ENCODE measurements at regions not wholly inside any gene's neighbourhood (a gene's known extent, or its start where the extent isn't known, plus 50 kb on each side); places are given as distances from the start of the nearest gene placed in this dataset.
"Not testable (repeated sequence)": the region's sequence is repeated elsewhere in the genome, so short reads cannot be mapped to it uniquely, and the experiment has no call there.

DNA sequence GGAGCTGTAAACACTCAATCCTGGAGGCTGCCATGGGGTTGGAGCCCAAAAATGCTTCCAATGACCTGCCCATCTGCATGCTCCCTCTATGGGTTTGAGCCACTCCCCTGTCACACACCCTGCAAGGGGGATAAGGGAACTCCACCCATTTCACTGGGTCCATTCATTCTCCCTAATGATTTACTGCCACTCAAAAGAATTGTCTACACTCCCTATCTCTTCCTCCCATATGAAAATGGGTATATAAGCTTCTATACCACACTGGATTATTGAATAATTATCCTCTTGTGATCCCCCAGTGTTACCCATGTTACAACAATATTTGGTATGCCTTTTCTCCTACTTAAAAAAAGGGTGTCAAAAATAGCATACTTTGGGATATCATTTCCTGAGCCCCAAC, 260.8 kb upstream of the CCDC196 start:
- DNase-seq, result peak; percentile 4

DNA sequence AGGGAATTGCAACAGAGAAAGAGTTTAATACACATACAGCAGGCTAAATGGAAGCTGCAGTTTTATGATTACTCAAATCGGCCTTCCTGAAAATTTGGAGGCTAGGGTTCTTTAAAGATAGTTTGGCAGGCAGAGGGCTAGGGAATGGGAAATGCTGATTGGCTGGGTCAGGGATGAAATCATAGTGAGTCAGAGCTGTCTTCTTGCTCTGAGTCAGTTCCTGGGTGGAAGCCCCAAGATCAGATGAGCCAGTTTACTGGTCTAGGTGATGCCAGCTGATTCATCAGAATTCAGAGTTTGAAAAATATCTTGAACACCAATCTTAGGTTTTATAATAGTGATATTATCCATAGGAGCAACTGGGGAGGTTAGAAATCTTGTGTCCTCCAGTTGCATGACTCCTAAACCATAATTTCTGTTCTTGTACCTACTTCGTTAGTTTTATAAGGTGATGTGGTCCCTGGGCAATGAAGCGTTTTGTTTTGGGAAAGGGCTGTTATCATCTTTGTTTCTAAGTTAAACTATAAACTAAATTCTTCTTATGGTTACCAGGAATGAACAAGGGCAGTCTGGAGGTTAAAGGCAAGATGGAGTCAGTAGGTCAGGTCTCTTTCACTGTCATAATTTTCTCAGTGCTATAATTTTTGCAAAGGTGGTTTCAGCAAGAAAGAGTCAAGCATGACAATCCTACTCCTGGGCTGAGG, 257.8 kb upstream of the CCDC196 start:
- no peak for DNase-seq

DNA sequence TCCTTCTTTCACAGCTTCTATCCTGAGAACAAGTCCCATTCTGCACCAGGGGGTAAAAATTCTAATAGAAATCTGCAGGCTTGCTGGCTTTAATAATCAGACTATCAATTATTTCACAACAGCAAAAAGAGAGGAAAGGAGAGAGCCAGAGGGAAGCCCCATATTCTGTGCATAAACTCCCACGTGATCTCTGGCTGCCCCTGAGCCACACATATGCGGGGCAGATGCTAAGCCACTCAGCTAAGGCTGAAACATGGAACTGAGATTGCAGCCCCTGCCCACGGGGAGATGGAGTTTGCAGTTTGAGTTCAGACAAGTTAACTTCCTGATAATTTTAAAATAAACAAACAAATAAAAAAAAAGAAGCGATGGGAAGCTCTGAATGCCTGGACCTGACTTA, 254.4 kb upstream of the CCDC196 start:
- no peak for DNase-seq

DNA sequence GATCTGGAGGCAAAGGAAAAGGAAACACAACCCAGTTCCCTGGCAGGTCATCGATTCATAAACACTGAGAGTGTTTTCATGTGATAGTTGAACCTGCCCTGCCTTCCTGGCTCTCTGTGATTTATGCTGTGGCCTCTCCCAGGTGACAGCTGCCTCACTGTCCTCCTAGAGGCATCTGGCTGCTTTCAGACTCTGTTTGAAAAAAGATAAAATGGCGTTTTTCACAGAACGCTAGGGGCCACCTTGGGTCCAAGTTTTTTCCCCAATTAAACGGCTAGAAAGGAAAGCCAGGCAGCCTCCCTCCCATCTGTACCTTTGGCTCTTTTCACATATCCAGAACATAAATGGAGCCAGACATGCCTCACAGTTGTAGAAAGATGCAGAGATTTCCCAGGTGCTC, 252.6 kb upstream of the CCDC196 start:
- DNase-seq, result no peak

DNA sequence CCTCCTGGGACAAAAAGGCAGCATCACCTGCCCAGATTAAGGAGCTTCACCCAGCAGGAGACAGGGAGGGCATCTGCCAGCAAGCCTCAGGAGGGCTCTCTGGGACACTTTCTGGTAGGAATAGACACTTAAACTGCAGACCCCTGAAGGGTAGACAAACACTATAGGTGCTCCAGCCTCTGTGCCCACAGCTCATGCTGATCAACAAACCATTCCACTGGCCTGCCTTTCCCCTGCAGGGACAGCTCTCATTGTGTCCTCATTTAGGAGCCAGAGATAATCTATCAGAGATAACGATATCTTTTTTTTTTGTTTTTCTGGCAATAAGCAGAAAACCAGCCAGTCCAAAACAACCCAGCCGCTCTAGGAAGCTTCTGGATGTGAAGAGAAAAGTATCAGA, 251.8 kb upstream of the CCDC196 start:
- DNase-seq, result no peak

DNA sequence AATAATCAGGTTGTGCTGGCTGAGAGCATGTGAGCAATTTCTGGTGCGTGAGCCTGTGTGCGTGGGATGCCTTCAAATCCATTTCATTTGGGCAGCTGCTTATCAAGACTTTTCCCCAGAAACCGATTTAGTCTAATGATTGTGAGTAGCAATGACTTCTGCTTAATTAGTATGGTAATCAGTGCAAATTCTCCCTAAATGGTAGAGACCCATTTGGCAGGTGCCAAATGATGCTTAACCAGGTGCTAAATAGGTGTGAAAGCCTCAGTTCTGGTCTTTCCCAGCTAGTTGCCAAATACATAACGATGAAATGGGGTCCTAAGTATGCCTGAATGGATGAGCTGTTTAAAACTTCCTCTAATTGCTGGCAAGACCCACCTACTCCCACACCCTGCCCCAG, 248.4 kb upstream of the CCDC196 start:
- no peak for DNase-seq

DNA sequence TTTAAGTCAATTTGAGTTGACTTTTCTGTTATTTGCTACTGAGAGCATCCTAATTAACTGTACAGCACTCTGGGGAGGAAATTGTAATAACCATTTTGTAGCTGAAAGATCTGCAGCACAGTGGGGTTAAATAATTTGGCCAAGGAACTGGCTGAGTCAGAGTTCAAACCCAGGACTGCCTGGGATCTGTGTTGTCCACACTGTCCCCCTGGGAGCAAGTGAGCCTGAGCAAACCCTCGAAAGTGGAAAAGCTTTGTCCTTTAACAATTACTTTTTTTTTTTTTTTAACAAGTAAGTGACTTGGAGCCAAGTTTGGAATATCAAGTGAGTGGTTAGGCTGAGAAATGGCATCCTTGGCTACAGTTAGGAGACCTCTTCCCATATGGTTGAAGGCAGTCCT, 247.2 kb upstream of the CCDC196 start:
- DNase-seq, result no peak

DNA sequence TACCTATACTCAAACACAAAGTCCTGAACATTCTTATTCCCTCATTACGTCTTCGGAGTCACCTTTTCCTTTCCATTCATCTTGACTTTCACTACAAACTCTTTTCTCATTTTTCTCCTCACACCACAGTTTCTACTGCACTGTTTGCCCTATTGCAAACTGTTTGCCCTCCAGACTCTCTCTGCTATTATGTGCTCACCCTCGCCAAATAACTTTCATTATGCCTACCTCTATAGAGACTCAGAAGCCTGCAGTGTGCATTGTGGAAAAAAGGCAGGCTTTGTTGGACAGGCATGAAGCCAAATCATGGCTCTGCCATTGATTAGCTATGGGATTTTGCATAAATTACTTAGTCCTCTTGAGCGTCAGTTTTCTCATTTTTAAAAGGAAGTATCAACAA, 246.6 kb upstream of the CCDC196 start:
- no peak for DNase-seq

DNA sequence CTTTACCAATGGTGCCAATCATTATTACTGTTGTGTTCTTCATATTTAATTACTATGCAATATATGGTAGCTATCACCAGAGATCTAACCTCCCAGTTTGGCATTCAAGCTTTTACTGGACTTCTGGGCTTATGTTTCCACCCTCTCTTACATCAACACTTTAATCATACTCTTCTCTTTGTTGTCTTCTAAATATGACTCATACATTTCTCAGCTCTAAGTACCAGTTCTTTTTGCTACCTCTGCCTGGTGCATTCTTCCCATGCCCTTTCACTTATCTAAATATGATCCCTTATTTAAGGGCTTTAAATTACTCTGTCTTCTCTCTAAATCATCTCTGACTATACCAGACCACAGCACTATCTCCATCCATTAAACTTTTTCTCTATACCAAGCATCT, 246.1 kb upstream of the CCDC196 start:
- no peak for DNase-seq

DNA sequence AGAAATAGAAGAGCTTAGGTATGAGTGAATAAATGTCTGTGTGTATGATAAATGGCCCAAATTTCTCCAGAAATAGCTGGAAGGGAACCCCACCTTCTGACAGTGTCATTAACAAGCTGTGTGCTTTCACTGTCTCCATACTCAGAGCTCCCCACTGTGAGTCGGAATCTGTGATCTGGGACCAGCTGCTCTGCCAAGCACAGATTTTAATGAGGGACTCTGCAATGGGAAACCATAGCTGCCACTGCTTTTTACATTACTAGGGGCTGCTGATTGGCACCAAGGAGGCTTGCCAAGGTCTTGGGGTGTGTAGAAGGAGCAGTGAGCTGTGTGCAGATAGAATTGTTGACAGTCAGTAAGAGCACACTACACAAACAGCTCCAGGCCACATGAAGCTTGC, 244.2 kb upstream of the CCDC196 start:
- no peak for DNase-seq

DNA sequence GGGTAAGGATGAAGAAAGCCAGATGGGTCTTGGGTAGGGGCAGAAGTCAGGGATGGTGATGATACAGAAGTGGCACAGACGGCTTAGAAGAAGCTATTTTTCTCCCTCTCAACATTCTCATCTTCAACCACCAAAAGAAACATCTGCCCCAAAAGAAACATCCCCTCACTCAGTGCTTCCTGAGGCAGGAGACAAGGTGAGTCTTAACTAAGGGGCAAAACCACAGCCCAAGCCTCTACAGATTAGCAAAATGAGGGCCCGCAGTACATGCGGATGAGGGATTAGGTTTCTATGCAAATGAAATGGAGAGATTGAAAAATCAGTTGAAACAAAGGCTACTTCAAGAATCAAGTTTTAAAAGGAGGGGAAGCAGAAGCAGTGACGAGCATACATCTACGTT, 241.3 kb upstream of the CCDC196 start:
- no peak for DNase-seq

DNA sequence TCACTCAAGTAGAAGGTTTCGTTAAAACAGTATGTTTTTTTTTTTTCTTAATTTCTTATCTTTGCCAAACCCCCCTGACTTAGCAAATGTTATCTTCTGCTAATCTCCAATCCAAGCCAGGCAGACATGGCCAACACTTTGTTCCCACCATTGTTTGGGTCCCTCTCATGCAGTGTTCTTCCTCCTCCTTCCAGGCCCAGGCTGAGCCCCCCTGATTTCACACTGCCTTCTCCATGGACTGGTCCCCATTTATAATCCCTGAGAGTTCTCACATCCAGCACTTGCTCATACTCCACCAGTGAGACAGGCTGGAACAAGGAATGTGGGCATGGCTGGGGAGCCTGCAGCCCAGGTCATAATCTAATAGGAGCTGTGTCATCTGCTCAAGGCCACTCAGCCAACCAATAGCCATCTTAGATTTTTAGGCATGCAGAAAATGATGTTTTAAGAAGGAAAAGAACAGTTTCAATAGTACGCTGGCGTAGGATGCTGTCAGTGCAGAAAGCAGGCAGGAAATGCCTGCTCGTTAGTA, 238.4 kb upstream of the CCDC196 start:
- DNase-seq, result no peak

DNA sequence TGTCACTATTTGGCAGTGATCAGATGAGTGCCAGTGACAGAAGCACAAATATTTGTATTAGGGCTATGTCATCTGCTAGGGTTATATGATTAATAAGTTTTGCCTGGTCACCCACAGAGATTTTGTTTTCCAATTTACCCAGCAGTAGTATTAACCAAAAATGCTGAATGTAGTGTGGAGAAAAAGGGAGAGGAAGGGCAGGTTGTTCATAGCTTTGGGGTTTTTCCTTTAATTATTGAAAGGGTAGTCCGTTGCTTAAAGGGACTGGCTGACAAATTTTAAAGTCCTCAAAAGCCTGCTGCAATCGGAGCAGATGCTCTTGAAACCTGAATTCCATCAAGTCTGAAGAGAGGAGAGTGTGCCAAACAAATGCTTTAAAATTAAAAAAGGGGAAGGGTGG, 237.9 kb upstream of the CCDC196 start:
- no peak for DNase-seq

DNA sequence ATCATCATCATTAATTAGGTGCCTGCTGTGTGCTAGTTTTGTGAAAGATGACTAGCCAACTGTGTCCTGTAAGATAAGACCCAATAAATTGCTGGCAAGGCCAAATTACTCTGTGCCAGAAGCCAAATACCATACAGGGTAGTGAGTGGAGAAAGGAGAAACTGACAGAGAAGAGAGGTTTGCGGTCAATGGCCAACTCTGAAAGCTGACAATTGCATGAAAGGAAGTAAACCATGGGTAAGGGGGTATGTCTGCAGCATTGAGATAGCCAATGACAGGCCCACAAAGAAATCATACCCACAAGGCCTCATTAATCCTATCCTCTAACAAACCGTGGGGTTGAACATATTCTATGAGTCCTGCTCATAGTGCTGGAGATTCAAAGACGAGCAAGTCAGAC, 236.6 kb upstream of the CCDC196 start:
- no peak for DNase-seq

DNA sequence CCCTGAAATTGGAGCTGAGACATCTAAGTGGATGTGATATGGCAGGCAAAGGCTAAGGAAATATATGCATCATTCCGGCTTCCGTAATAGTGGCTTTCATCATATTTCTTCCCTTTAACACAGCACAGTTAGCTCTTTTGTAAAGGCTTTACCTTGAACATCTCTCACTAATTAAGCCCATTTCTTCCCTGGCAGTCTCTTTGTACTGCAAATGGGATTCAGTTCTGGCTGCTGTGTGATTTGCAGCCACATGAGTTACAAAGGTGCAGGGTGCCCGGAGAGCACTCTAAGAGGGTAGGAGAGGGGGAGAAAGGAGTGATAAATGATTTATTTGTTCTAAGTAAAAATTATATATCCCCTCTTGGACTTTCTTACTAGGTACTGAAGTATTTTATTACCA, 232.1 kb upstream of the CCDC196 start:
- no peak for DNase-seq

DNA sequence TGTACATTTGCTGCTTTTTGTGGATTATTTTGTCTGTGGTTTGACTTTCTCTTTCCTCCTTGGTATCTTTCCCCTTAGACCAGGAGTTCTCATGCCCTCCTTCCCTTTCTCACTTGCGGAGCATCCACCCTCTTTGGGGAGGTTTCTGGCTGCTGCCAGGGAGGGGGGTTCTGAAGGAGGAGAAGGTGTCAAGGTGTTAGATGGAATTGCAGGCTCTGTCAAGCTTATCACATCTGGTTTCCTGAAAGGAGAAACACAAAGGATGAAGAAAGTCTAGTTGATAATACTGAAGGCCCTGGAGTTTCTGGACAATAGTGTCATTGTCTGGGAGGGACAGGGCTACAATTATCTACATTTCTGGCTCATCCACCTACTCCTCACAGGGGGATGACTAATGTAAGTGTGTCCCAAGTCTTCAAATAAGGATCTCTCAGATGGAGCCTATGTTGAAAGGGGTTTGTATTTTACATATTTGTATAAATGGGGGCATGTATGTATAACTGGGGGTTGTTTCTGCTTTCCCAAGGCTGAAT, 217.3 kb upstream of the CCDC196 start:
- DNase-seq, result no peak

DNA sequence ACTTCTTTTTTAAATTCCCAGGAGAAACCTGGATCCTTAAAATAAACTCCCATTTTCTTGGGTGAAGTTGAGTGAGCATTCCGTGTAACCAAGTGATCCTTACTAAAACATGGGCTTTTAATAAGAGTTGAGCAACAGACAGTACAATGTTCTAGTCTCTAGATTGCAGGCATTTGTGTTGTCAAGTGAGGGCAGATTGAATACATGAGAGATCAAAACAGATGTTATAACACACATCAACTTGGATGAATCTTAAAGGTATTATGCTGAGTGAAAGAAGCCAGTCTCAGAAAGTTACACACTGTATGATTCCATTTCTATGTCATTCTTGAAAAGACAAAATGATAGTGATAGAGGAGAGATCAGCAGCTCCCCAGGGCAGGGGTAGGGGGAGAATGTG, 213.9 kb upstream of the CCDC196 start:
- DNase-seq, result no peak

DNA sequence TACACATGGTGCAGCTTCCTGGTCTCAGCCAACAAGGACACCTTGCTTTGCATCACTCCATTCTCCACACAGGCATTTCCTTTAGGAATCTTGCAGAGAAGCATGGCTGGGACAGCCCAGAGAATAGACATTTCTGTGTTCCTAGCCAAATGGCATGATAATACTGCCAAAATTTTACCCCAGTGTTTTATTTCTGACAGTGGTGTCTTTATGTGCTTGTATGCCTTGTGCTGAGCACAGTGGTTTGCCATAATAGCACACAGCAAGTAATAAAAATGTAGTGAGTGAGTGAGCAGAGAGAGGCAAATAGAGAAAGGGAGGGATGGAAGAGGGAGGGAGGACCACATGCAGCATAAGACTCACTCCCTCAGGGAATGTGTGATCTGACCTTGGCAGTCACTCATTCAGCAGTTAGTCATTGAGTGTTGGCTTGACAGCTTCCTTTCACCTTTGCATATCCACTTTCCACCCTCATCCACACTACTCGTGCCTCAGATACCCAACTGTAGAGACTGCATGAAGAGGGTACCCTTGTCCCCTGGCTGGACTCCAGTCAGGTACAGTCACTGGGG, 212.8 kb upstream of the CCDC196 start:
- no peak for DNase-seq

DNA sequence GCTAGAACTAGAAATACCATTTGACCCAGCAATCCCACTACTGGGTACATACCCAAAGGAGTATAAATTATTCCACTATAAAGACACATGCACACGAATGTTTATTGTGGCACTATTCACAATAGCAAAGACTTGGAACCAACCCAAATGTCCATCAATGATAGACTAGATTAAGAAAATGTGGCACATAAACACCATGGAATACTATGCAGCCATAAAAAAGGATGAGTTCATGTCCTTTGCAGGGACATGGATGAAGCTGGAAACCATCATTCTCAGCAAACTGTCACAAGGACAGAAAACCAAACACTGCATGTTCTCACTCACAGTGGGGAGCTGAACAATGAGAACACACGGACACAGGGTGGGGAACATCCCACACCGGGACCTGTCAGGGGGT, 207.8 kb upstream of the CCDC196 start:
- not testable (repeated sequence) for DNase-seq

DNA sequence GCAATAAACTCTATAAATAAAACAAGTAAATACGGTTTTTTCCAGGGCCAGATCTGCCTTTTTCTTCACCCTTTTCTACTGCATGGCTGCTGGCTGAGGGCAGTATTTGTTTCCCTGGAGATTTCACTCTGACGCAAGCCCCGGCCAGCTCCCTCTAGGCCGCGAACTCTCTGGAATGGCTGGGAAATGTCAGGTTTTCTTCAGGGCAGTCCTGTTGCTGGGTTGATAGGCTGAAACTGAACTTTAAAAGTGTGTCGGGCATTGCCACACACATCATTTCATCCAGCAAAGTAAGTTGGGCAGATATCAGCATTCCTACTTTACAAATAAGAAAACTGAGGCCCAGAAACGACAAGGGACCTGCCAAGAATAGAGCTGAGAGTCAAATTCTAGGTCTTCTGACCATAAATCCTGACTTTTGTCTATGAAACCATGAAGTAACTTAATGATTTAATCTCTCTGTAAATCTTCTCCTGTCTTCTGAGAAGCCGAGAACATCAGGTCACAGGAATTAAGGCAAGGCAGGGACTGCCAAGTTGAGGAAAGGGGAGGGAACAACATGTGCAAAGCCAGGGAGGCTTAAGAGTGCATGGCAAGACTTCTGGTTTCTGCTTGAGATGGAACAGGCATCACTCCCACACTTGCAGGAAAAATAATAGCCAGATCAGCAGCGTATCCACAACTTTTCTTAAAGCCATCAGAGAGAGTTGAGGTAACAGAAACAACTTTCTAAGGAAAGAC, 205.0 kb upstream of the CCDC196 start:
- no peak for DNase-seq

DNA sequence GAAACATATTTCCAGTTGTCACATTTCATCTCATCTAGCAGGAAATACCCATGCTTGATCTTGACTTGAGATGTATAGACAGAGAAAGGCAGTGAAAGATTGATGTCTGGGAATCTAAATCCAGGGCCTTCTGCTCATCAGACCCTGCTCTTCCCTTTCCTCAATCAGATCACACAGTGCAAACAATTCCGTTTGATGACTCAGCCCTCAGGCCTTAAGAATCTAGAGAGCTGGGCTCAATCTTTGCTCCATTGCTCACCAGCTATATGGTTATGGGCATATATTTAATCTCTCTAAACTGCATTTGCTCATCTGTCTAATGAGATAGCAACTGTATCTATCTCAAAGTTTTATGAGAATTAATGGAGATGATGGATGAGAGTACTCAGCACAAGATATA, 201.8 kb upstream of the CCDC196 start:
- DNase-seq, result no peak

DNA sequence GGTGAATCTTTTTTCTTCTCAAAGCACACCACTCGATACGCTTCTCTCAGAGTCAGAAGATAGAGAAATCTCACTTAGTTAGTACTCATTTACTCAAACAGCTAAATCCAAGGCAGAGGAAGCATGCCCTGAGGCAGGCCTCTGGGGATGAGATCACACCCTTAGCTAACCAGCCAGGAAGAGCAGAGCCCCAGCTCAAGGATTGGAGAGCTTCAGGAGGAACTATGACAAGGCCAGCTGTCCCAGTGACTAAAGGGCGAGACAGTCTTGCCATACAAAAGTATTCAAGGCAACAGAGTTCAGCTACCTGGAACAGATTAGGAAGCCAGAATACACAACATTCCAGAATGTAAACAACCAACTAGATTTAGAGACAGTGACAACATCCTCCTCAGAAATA, 197.7 kb upstream of the CCDC196 start:
- DNase-seq, result no peak

DNA sequence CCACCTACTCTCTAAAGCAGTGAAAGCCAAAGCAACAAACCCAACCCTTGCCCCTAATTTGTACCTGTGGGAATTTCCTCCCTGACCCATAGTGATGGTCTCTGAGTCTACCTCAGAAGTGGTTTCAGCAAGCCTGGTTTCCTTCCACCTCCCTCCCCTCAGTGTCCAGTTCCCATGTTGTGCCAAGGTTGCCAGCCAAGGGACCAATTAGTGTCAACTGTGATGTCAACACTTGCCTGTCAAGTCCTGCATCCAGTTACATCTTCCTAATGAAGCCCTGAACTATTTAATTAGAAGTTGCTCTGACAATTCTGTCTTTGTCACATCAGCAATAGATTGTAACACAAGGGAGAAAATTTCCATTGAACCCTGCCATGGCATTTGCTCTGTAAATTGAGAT, 194.4 kb upstream of the CCDC196 start:
- no peak for DNase-seq

DNA sequence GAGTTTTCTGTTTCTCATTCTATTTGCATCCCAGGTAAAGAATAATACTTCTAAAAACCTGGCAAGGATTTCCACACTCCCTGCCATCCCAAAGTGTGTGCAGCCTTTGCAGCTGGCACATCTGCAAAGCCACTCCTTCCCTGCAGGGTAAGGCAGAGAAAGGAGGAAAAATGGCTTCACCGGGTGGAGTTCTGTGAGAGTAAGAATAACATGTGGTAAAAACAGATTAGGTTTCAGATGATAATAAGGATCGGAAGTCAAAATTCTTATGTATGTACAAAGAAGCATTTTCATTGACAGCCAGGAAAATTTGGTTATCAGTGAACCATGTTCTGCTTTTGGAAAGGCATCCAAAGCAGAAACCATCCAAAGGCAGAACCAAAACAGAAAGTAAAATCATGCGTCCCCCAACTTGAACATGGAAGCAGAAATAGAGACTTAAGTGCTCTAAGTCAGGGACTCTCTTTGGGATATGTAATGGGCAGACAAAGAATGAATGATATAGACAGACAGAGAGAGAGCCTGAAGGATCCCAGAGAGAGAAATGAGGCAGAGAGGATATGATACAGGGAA, 192.6 kb upstream of the CCDC196 start:
- DNase-seq, result no peak

All from hematopoietic multipotent progenitor cell treated with erythropoietin and hydrocortisone succinate and interleukin-3 and kit ligand, for 8 days (in vitro differentiated cells).